ENCODE measurements at regions not wholly inside any gene's neighbourhood (a gene's known extent, or its start where the extent isn't known, plus 50 kb on each side); places are given as distances from the start of the nearest gene placed in this dataset.

- Histone ChIP-seq H2BK120ac (ENCODE audit: low read depth, low read length) (no peak overlapping the region), H3K56ac (ENCODE audit: extremely low read depth, insufficient read depth, low read length) (no peak overlapping the region), H3K9me3 (ENCODE audit: control insufficient read depth, insufficient read depth, low read length) (no peaks in the 10 kb centered on the region), H3K9me1 (ENCODE audit: insufficient read depth, low read length) (no peaks in the 10 kb centered on the region; the same call in 1 of the 2 replicates), H2AFZ (replicated peaks; ENCODE audit: low read length, poor library complexity) (no peak overlapping the region), H3K4me2 (ENCODE audit: low read depth, low read length) (no peak overlapping the region), H3K27me3 (ENCODE audit: control insufficient read depth, insufficient read depth, low read length) (peaks cover 11% of the 10 kb centered on the region), H3K4ac (ENCODE audit: low read depth, low read length) (no peak overlapping the region), H3K23ac (ENCODE audit: low read depth, low read length) (no peak overlapping the region), H3K4me3 (ENCODE audit: insufficient read depth, low read depth, low read length) (no peak overlapping the region), H3K9ac (ENCODE audit: low read depth, low read length) (no peak overlapping the region), H4K5ac (ENCODE audit: low read depth, low read length) (no peak overlapping the region), H2BK15ac (ENCODE audit: low read depth, low read length) (no peak overlapping the region), H4K20me1 (ENCODE audit: insufficient read depth, low read length) (no peaks in the 10 kb centered on the region), H2BK20ac (ENCODE audit: low read depth, low read length) (no peak overlapping the region), H2BK5ac (ENCODE audit: low read depth, low read length, poor library complexity, severe bottlenecking) (no peak overlapping the region), H2AK5ac (ENCODE audit: low read depth, low read length) (no peak overlapping the region), H3K79me1 (ENCODE audit: low read depth in 1 of 2, low read length in 2 of 2) (no peaks in the 10 kb centered on the region), H4K91ac (ENCODE audit: insufficient read depth, low read depth, low read length) (no peak overlapping the region), H2AK9ac (replicated peaks; ENCODE audit: low read depth, low read length, poor library complexity) (no peak overlapping the region), H4K8ac (ENCODE audit: low read depth in 2 of 2, low read length in 2 of 2) (peak overlapping the region in 1 of 2 experiments; percentile 53; a peak in 1 of 4 replicates), H3K18ac (ENCODE audit: low read depth, low read length) (no peak overlapping the region), H3K27ac (ENCODE audit: insufficient read depth, low read length) (no peak overlapping the region), H3K14ac (replicated peaks; ENCODE audit: low read depth, low read length) (no peak overlapping the region; the same call in 1 of the 2 replicates), H3K4me1 (ENCODE audit: control insufficient read depth, insufficient read depth, low read length) (peaks cover 2% of the 10 kb centered on the region; the same call in 1 of the 2 replicates), H3K36me3 (ENCODE audit: control insufficient read depth, insufficient read depth, low read length) (no peaks in the 10 kb centered on the region)
- in situ Hi-C loops (cut with MboI; ENCODE audit: low sequenced_read_pairs): no loop called here
- 65% methylated on average over 5 of the region's 7 CpGs; no CpG with 5 or more reads in 1 of the 2 experiments for WGBS, 2 experiments (ENCODE audit: extremely low coverage in 2 of 2, insufficient read length in 1 of 2)
- intact Hi-C loops (cut with micrococcal nuclease): no loop called here
- ChIA-PET POLR2A (ENCODE audit: unreplicated experiment) (no interaction called here), CTCF (interaction anchor here (0.5 kb wide), 1 partner anchor 128 kb away, joined by 3 read pairs; no protein-coding TSS in a partner anchor)
- dilution Hi-C loops (cut with HindIII; ENCODE audit: low sequenced_read_pairs, unreplicated experiment): no loop called here
- ATAC-seq (ENCODE audit: low read depth) (no peak), DNase-seq (no peak)
- TF ChIP-seq BHLHE40 (IDR thresholded peaks at IDR 0.05; ENCODE audit: low read depth, low read length): no peak
- no peak for TF ChIP-seq RAD21 (IDR thresholded peaks at IDR 0.05; ENCODE audit: low read length)
- no peak for TF ChIP-seq SMC3 (IDR thresholded peaks at IDR 0.05; ENCODE audit: low read depth, low read length)
- no peak for TF ChIP-seq FOS (IDR thresholded peaks at IDR 0.05; ENCODE audit: low read depth, low read length)
- no peak for TF ChIP-seq NFE2L2 (IDR thresholded peaks at IDR 0.05; ENCODE audit: low read depth, low read length)
- no peak for TF ChIP-seq MXI1 (IDR thresholded peaks at IDR 0.05; ENCODE audit: borderline replicate concordance, low read depth, low read length)
- no peak for TF ChIP-seq CEBPB (IDR thresholded peaks at IDR 0.05; ENCODE audit: low read depth, low read length)
- BruUV-seq (replicated peaks): no TSS peak
Observed at GRCh38 chr18:22322243-22322691, 95.4 kb downstream of the CTAGE1 start.

All from IMR-90 (cell line).